ENCODE measurements at regions not wholly inside any gene's neighbourhood (a gene's known extent, or its start where the extent isn't known, plus 50 kb on each side); places are given as distances from the start of the nearest gene placed in this dataset.

DNA sequence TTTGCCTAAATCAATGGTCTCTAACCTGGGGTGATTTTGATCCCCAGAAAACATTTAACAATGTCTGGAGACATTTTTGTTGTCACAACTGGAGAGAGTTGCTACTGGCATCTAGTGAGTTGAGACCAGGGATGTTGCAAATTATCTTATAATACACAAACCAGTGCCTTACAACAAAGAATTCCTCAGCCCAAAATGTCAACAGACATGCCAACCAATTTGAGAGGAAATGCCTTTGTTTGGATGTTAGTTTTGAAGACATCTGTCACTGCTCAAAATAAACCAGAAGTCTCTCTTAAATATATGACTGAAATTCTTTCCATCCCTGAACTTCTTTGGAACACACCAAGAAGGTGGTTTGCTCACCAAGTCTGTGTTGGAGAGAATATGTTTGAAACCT, 336.9 kb upstream of the ATP2B1 start:
- Histone ChIP-seq H4K20me1 (ENCODE audit: insufficient read depth, low read length) (no peaks in the 10 kb centered on the region), H3K27me3 (ENCODE audit: insufficient read depth, low read length, poor library complexity) (no peaks in the 10 kb centered on the region), H3K4me1 (ENCODE audit: insufficient read depth, low read length) (no peaks in the 10 kb centered on the region), H3K9me3 (ENCODE audit: insufficient read depth, low read length, severe bottlenecking) (no peaks in the 10 kb centered on the region), H3K4me3 (ENCODE audit: low read depth in 1 of 2, low read length in 2 of 2) (no peak overlapping the region), H3K27ac (ENCODE audit: low read length) (no peak overlapping the region), H3K9ac (ENCODE audit: low read depth, low read length) (no peak overlapping the region), H2AFZ (ENCODE audit: low read depth, low read length) (no peak overlapping the region), H3K79me2 (ENCODE audit: insufficient read depth, low read length) (no peaks in the 10 kb centered on the region), H3K4me2 (ENCODE audit: insufficient read depth, low read length) (no peak overlapping the region), H3K36me3 (ENCODE audit: insufficient read depth, low read length) (no peaks in the 10 kb centered on the region)
- TF ChIP-seq, protein P1, sequence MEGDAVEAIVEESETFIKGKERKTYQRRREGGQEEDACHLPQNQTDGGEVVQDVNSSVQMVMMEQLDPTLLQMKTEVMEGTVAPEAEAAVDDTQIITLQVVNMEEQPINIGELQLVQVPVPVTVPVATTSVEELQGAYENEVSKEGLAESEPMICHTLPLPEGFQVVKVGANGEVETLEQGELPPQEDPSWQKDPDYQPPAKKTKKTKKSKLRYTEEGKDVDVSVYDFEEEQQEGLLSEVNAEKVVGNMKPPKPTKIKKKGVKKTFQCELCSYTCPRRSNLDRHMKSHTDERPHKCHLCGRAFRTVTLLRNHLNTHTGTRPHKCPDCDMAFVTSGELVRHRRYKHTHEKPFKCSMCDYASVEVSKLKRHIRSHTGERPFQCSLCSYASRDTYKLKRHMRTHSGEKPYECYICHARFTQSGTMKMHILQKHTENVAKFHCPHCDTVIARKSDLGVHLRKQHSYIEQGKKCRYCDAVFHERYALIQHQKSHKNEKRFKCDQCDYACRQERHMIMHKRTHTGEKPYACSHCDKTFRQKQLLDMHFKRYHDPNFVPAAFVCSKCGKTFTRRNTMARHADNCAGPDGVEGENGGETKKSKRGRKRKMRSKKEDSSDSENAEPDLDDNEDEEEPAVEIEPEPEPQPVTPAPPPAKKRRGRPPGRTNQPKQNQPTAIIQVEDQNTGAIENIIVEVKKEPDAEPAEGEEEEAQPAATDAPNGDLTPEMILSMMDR (IDR thresholded peaks at IDR 0.05; ENCODE audit: borderline replicate concordance, extremely low read depth, low read length, poor library complexity, severe bottlenecking), result no peak
- no peak for TF ChIP-seq EZH2 (IDR thresholded peaks at IDR 0.05; ENCODE audit: borderline replicate concordance, low read depth, low read length, severe bottlenecking)
- ATAC-seq (ENCODE audit: insufficient read depth, low read depth), result no peak
- DNase-seq, result no peak

DNA sequence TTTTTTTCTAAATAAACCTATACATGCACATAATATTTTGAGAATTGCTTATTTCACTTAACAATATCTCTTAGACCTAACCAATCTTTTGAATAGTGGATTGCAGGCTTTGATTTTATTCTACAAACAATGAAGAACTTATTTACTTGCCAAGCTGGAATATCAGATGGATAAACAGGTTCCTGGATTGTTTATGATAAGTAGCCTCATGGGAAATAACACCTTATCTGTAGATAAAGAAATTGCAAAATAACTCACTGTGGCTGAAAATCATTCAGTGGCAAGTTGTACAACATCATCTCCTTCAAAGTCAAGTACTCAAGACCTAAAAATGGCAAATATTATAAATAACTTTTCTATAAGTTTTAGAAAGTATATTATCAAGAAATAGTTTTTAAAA, 335.4 kb upstream of the ATP2B1 start:
- Histone ChIP-seq H2AFZ (ENCODE audit: low read depth, low read length) (no peak overlapping the region), H3K27me3 (ENCODE audit: insufficient read depth, low read length, poor library complexity) (no peaks in the 10 kb centered on the region), H3K36me3 (ENCODE audit: insufficient read depth, low read length) (no peaks in the 10 kb centered on the region), H3K4me2 (ENCODE audit: insufficient read depth, low read length) (no peak overlapping the region), H3K9ac (ENCODE audit: low read depth, low read length) (no peak overlapping the region), H3K9me3 (ENCODE audit: insufficient read depth, low read length, severe bottlenecking) (no peaks in the 10 kb centered on the region), H3K79me2 (ENCODE audit: insufficient read depth, low read length) (no peaks in the 10 kb centered on the region), H3K4me1 (ENCODE audit: insufficient read depth, low read length) (no peaks in the 10 kb centered on the region), H3K27ac (ENCODE audit: low read length) (no peak overlapping the region), H3K4me3 (ENCODE audit: low read depth in 1 of 2, low read length in 2 of 2) (no peak overlapping the region), H4K20me1 (ENCODE audit: insufficient read depth, low read length) (no peaks in the 10 kb centered on the region)
- ATAC-seq (ENCODE audit: insufficient read depth, low read depth) (no peak), DNase-seq (no peak)
- TF ChIP-seq EZH2 (IDR thresholded peaks at IDR 0.05; ENCODE audit: borderline replicate concordance, low read depth, low read length, severe bottlenecking), result no peak
- TF ChIP-seq, protein P1 (IDR thresholded peaks at IDR 0.05; ENCODE audit: borderline replicate concordance, extremely low read depth, low read length, poor library complexity, severe bottlenecking), result no peak

DNA sequence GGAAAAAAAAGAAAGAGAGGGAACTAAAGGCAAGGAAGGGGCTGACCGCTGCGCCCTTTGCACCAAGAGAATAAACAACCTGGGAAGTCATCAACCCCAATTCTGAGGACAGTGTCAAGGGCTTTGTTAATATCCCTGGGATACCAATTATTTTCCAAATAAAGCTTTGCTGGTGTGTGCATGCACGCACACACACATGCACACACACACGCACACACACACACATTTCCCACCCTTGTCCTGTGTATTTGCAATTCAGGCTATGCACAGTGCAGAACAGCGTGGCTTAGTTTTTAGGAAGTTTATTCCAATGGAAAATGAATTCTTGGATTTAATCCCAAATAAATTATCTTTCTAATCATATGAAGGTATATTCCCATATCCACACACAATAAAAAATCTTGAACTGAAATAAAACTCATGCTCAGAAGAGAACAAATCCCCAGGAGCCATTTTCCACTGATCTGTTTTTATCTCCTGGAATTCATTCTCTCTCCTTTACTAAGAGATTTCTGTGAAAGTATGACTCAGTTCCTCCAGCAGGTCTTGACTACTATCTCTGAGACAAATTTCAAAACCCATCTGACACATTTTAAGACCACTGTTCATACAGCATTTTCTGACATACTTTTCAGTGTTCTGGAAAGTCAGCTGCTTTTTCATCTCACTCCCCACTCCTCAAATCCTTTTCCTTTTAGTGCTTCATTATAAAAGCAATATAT, 334.4 kb upstream of the ATP2B1 start:
- H2AFZ ChIP-seq (ENCODE audit: low read depth, low read length), result no peak overlapping the region
- H3K4me2 ChIP-seq (ENCODE audit: insufficient read depth, low read length), result no peak overlapping the region
- no peak overlapping the region for H3K4me3 ChIP-seq (ENCODE audit: low read depth in 1 of 2, low read length in 2 of 2)
- no peaks in the 10 kb centered on the region for H3K36me3 ChIP-seq (ENCODE audit: insufficient read depth, low read length)
- no peak overlapping the region for H3K9ac ChIP-seq (ENCODE audit: low read depth, low read length)
- H3K9me3 ChIP-seq (ENCODE audit: insufficient read depth, low read length, severe bottlenecking), result no peaks in the 10 kb centered on the region
- no peak overlapping the region for H3K27ac ChIP-seq (ENCODE audit: low read length)
- H3K4me1 ChIP-seq (ENCODE audit: insufficient read depth, low read length), result no peaks in the 10 kb centered on the region
- no peaks in the 10 kb centered on the region for H3K79me2 ChIP-seq (ENCODE audit: insufficient read depth, low read length)
- H3K27me3 ChIP-seq (ENCODE audit: insufficient read depth, low read length, poor library complexity), result no peaks in the 10 kb centered on the region
- no peak for TF ChIP-seq EZH2 (IDR thresholded peaks at IDR 0.05; ENCODE audit: borderline replicate concordance, low read depth, low read length, severe bottlenecking)
- TF ChIP-seq, protein P1 (IDR thresholded peaks at IDR 0.05; ENCODE audit: borderline replicate concordance, extremely low read depth, low read length, poor library complexity, severe bottlenecking), result no peak
- DNase-seq, result no peak
- ATAC-seq (ENCODE audit: insufficient read depth, low read depth), result no peak
- H4K20me1 ChIP-seq (ENCODE audit: insufficient read depth, low read length), result no peaks in the 10 kb centered on the region
